ENCODE measurements at regions not wholly inside any gene's neighbourhood (a gene's known extent, or its start where the extent isn't known, plus 50 kb on each side); places are given as distances from the start of the nearest gene placed in this dataset.

DNA sequence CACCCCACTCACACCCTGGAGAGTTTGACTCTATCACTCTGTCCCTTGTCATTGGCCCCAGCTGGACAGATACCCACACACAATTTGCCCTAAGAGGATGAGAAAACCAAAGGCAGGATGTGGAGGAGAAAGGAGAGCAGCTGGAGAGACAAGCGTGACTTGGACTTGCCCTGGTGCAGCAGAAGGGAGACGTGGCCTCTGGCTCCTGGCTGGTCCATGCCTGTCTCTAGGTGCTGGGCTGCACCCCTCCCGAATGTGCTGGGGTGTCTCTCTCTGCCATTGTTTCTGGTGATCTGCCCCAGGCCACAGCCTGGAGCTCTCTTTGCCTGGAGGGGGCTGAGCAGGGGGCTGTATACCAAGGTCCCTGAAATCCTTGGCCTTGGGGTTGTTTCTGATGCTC, 88.7 kb upstream of the HDAC4 start:
- no peak for DNase-seq (ENCODE audit: low read depth)

DNA sequence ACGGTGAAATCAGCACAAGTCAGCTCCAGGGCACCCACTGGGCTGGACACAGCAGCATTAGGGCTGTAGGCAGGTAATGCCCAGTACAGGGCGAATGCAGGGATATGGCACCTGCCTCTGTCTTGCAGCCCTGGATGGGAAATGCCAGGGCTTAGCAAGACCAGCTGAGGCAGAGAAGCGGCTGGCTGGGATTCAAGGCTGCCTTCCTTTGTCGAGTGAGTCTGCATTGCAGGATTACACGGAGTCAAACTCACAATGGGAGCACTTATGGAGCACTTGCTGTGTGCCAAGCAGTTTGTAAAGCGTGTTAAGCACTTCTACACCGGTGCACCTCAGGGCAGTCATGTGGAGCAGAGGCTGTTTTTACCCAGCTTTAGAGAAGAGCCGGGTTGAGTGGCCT, 87.3 kb upstream of the HDAC4 start:
- DNase-seq (ENCODE audit: low read depth) = no peak

DNA sequence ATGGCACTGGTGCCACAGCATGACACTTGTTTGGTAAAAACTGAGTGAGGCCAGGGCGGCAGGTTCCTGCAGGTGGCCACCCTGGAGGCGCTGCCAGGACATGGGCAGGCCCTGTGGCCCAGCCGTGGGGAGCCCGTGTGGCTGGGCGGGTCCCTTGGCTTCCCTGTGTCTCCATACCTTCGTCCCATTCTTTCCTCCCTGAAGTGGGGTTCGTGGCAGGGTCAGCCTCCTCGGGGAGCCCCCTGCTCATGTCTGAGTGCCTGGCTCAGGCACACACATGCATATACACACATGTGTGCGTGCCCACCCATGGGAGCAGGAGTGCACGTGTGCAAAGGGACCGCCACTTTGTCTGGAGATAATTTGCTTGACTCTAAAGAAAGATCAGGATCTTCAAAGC, 86.5 kb upstream of the HDAC4 start:
- no peak for DNase-seq (ENCODE audit: low read depth)

DNA sequence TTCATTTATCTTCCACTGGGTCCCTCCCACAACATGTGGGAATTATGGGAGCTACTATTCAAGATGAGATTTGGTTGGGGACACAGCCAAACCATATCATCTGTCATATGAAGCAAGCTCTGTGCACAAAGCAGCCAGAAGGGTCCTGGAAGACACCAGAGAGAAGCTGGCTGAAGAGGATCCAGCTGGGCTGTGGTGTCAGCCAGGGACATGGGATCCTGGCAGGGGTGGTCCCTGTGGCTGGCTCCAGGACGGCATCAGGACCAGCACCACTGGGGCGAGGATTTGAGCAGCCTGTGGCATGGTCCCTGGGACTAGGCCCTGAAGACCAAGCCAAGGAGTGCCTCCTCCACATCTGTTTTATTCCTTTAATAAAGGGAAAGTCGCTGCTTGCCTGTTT, 84.8 kb upstream of the HDAC4 start:
- no peak for DNase-seq (ENCODE audit: low read depth)

DNA sequence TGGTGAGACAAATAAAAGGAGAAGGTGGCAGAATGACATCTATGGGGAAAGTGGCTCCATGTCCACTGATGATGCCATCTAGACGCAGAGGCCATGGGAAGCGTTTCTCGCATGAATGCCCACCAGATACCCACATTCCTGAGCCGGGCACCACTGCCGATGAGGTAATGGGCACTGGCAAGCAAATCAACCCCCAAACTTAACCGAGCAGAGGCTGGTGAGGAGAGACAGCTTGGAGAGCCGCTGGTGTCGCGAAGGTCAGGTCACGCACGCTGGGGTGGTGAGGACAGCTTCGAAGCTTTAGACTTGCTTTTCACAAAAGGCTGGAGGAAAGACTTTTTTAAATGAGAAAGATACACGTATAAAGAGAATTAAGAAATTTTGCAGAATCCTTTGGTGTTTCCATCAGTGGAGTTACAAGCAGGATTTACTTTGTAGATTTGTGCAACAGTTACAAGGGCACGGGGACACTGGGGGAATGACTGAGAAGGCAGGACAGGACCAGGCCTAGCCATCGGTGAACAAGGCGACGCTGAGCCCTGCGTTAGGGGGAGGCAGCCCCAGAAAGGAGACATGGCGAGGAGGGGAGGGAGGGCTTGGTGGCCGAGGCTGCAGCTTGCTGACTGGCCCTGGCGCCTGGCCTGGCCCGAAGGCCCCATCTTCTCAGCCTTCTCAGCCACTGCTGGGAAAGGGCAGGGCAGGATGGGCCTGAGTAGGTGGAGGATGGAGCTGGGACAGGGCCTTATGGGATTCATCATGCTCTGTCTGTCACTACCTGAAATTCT, 83.9 kb upstream of the HDAC4 start:
- DNase-seq (ENCODE audit: low read depth) = no peak

DNA sequence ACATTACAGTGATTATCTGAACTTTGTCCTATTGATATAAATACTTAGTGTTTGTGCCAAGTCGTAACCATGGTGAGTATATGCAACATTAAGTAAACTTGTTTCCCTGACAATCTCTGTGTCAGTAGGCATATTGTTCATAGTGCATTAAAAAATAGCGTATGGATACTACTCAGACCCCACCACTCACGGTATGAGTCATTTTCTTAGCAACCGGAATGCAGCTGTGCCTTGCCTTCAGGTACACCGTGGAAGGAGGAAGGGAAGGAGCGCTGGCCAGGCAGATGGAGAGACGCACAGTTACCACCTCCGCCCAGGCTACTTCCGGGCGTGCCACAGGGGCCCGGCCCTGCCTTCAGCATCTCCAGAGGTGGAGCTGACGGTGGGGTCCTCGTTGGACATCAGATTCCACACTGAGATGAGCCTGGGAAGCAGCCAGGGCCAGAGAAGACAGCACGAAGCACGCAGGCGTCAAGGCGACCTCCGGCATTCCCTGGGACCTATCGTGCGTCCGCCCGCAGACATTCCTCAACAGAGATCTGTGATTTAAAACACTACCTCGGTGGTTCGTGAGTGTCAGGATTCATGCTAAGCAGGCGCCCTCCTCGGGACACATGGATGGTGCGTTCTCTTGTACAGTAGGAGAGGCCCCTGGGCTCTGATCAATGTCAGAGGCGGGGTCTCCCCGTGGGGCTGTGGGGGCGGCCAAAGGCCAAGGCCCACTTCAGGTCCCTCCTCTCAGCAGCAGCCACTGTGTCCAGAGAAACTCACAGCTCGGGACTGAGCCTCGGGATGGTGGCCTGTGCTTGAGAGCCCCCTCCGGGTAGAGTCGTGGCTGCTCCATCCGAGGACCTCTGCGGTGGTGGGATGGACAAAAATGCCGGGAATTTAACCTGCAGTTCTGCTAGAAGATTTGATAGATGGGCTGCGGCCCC, 82.2 kb upstream of the HDAC4 start:
- no peak for DNase-seq (ENCODE audit: low read depth)

DNA sequence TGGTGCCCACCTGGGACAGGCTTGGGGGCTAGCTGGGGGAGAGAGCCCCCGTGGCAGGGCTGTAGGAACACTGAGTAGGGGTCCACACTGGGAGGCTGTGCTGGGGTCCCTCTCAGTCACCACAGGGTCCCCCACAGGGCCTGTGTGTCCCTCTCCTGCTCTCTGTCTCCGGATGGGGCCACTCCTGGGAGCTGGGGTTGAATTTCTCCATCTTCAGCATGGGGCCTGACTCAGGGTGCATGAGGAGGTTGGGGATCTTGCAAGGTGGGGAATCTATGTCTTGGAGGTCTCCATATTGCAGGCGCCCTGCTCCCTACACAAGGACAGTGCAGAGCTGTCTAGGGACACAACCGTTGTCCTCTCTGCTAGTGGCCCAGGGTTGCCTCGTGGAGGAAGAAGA, 78.7 kb upstream of the HDAC4 start:
- DNase-seq (ENCODE audit: low read depth) = no peak

DNA sequence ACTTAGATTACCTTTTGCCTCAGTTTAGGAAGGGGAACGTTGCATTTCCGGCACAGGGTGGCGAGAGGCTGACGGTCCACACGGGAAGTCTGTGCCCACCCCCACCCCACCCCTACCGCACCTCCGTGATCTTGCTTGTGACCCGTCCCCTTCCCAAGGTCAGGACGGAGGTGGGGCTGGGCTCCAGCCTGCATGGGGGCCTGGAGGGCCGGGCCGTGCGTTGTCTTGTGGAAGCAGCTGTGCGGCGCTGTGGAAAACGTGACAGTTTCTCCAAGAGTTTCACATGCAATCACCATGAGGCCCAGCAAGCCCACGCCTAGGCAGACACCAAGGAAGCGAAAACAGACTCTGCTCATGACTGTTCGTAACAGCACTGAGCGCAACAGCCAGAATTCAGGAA, 76.8 kb upstream of the HDAC4 start:
- DNase-seq (ENCODE audit: low read depth) = no peak

DNA sequence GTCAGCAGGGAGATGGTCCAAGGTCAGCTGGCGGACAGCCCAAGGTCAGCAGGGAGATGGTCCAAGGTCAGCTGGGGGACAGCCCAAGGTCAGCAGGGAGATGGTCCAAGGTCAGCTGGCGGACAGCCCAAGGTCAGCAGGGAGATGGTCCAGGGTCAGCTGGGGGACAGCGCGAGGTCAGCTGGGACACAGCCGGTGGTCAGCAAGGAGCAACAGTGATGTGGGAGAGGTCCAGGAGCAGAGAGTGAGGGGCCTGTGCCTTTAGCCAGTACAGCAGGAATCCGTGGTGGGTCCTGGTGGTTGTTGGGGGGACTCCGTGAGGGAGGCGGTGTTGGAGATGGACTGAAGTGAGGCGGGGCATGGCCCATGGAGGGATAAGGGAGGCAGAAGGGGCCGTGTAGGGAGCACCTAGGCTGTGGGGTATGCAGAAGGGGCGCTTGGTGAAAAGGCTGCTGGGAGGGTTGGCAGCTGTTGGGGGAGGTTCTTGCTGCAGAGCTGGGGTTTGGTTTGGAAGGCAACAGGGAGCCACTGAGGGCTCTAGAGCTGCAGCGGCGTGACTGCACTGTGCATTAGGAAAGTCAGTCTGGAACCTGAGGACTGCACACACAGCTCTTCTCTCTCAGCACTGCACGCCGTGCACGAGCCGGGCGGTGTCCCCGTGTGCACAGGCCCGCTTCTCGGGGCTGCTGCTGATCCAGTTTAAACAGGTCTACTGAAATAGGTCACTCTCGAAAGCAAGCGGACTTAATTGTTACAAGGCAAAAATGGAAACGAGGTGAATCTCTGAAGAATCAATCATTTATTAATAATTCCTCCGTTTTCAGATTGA, 76.2 kb upstream of the HDAC4 start:
- DNase-seq (ENCODE audit: low read depth) = no peak

DNA sequence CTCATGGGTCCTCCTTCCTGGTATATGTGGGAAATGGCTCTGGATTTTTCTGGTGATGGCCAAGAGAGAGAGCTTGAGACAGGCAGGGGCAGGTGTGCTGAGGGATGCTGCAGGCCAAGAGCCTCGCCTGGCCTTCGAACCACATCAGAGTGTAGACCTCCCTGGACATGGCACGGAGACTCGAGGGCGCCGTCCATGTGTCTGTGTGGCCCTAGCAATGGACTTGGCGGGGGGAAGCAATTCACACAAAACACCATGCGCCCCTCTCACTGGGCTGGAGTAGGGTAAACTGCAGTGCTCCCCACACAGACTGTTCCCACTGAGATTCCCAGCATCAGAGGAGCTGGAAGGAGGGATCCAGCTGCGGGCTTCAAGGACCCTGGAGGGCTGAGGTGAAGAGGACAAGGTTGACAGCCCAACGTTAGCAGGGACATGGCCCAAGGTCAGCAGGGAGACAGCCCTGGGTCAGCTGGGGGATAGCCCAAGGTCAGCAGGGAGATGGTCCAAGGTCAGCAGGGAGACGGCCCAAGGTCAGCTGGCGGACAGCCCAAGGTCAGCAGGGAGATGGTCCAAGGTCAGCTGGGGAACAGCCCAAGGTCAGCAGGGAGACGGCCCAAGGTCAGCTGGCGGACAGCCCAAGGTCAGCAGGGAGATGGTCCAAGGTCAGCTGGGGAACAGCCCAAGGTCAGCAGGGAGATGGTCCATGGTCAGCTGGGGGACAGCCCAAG, 75.4 kb upstream of the HDAC4 start:
- no peak for DNase-seq (ENCODE audit: low read depth)

DNA sequence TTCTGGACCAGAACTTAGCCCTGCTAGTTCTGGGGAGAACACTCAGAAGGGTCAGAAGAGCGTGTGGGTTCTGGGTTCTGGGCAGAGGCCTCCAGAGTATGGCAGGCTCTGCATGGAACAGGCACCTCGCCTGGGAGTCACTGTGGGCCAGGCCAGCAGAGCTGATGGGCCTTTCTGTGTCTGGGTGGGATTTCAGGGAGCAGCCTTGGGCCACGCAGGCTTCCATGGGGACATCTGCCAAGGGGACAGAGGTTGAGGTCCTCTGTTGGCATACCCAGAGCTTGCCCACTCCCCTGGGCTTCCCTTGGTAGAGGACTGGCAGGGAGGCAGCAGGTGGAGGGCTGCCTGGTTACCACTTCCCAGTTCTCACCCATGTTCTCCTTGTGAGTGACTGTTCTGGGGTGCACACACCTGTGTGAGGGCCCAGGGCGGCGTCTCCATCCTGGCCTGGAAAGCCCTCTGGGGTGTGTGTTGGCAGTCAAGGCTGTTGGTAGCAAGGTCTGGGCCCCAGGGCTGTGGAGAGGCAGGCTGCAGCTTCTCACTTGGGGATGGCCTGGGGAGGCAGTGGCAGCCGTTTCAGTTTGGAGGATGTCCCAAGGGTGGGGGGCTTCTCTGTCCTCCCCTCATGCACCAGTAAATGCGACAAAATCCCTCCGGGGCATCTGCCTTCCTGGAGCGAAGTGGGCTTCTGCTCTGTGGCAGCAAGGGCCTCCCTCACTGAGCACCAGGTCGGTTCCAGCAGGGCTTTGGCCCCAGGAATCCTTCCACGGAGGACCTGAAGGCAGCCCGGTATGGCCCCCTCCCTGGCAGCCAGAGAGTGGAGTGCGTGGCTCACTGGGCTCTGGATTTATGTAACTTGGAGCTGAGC, 74.6 kb upstream of the HDAC4 start:
- no peak for DNase-seq (ENCODE audit: low read depth)

DNA sequence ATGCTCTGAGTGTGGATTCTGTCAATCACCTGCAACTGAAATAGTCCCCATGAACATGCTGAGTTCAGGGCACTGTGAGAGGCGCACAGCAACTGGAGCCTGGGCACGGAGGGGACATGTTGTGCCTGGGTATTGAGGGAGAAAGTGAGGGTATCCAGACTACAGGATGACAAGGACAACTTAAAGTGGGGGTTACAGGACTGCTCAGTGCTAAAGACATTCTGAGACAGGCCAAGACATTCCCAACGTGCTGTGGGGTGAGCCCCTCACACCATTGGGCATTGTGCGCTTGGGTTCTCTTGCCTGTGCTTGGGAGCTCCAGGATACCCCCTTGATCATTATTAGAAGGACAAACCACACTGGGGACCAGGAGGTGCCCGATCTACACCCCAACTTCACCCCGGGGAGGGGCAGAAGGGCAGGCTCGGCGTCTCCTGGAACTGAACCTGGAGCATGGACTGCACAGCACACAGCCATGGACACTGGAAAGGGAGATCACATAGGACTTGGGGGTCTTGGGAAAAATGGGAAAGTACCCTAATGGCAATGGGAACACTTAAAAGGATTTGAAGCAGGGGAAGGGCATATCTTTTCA, 72.5 kb upstream of the HDAC4 start:
- no peak for DNase-seq (ENCODE audit: low read depth)

DNA sequence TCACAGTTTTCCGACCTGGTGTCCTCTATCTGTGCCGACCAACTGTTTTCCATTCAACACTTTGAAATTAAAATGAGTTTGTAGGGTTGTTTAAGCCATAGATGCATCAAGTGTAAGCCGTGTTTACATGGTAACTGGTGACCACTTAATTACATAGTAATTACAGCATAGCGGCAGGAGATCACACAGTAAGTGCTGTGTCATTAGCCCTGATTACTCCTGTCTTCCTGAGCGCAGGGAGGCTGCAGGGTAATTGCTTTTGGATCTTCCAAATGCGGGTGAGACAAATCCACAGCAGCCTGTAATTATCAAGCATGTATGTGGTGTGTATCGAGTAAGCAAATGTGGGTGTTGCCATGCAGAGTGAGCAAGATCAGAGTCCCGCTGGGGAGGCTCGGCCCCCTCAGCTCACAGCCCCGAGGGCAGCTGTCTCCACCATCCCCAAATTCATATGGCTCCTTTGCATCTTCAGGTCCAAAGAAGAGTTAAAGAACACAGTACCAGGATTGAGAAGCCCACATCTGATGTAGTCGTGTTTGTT, 71.5 kb upstream of the HDAC4 start:
- no peak for DNase-seq (ENCODE audit: low read depth)

DNA sequence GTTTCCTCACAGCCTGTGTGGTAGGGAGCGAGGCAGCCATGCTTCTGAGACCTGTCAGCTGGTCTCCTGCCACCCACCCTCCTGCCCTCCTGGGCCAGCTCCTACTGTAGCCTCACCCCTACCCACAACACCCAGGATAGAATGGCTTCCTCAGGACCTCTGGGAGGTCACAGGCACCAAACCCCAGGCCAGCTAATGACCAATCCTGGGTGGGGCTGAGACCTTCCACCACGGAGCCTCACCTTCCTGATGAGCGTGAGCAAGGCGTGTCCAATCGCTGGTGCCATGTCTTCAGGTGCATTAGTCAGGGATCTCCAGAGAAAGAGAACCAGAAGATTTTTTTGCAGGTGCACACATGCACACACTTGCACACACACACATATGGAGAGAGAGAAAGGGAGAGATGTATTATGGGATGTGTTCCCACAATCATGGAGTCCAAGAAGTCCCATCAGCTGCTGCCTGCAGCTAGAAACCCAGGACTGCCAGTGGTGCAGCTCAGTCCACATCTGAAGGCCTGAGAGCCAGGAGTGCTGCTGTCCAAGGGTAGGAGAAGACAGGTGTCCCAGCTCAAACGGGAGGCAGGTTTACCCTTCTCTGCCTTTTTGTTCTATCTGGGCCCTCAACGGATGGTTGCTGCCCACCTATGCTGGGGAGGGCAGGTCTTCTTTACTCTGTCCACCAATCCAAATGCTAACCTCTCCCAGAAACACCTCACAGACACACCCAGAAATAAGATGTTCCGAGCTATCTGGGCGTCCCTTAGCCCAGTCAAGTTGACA, 70.4 kb upstream of the HDAC4 start:
- DNase-seq (ENCODE audit: low read depth) = no peak

DNA sequence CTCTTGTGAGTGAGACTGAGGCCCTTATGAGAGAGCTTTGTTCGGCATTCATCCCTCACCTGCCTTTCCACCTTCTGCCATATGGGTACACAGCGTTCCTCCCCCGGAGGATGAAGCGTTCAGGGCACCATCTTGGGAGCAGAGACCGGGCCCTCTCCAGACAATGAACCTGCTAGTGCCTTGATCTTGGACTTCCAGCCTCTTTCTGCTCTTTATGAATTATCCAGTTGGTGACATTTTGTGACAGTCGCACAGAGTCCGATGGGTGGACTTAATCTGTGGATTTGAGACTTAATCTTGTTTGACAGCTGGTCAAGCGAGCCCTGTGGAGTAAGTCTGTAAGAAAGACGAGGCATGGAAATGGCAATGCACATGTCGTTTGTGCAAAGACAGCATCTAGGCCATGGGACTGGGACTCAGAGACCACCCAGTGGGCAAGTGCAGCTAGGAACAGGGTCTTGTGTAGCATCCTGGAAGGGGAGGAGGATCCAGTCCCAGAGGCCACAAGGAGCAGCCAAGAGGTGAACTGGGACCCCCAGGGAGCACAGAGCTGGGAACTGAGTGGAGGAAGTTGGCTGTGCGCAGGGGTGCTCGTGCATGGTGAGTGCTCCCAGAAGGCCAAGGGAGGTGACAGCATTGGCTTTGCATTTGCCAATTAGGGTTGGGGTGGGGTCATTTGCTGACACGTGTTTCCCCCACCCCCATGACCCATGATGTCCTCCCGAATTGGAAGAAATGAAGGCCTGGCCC, 69.5 kb upstream of the HDAC4 start:
- DNase-seq (ENCODE audit: low read depth) = no peak

DNA sequence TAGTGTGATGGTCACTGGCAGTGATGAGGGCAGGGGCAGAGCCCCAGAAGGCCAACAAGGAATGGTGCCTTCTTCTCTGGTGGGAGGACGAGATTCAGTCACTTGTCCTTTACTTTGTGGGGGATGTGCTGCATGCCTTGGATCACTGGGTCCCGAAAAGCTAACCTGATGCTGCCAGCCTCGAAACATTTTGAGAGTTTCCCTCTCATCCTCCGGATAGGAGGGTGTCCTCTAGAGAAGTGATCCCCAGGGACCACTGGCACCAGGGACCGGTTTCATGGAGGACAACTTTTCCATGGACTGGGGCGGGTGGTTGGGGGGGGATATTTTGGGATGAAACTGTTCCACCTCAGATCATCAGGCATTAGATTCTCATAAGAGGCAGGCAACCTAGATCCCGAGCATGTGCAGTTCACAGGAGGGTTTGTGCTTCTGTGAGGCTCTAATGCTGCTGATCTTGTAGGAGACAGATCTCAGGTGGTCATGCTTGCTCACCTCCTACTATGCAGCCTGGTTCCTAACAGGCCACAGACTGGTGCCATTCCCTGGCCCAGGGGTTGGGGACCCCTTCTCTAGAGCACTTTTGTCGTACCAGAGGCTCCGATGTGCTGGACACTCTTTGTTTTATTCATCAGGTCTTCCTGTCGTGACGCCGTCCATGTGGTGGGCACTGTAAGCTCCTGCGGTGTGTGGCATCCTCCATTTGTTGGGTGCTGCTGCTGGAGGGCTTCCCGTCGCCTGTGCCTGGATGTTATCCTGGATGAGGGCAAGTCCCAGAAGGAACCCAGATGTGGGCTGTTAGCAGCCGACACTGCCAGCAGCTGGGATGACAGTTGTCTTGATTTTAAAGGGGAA, 68.5 kb upstream of the HDAC4 start:
- no peak for DNase-seq (ENCODE audit: low read depth)

DNA sequence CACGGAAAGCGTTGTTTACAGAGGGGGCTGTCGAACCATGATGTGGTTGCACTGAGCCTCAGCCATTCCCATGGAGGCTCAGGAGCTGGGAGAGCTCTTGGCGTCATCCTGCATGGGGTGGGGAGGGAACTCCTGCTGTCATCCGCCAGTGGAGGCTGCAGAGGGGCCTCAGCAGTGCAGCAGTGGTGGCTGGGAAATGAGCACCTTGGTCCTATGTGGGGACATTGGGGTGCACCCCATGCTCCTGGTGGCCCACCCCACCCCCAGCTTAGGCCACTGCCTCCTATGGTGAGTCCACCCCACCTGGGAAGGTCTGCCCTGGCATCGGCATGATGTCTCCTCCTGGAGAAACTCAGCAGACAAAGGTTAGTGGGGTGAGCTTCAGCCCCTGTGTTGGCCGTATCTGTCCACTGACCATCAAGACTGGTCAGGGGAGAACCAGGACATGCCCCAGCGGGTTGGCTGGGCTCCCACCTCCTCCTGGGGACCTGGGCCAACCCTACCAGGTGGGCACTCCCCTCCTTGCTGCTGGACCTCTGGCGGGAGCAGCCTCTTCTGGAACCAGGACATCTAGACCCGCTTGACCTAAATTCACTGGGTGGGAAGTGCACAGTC, 67.8 kb upstream of the HDAC4 start:
- no peak for DNase-seq (ENCODE audit: low read depth)

Data from activated T-cell treated with anti-CD3 and anti-CD28 coated beads for 48 hours (primary cell).